ENCODE measurements at regions not wholly inside any gene's neighbourhood (a gene's known extent, or its start where the extent isn't known, plus 50 kb on each side); places are given as distances from the start of the nearest gene placed in this dataset.
"Not testable (repeated sequence)": the region's sequence is repeated elsewhere in the genome, so short reads cannot be mapped to it uniquely, and the experiment has no call there.

- FAIRE-seq = no peak
These were observed 1047.8 kb downstream of the SOCS6 start for GRCh38 chr18:71336576-71337210.

DNA sequence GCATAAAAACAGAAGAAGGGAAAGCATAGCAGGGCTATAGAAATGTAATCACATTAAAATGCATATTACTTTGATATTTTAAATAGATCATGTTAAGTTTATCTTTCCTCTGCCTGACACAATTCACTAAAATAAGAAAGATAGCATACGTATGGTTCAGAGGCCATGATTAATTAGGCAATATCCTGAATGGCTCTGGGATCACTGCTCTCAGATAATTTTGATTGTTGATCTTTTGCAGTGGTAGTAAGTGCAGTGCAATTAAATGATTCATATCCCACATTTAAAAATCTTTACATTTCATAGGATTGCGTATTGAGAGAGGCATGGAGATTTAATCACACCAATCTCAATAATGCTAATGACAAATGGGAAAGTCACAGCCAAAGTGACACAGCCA, 1040.7 kb downstream of the SOCS6 start:
- no peak for FAIRE-seq

DNA sequence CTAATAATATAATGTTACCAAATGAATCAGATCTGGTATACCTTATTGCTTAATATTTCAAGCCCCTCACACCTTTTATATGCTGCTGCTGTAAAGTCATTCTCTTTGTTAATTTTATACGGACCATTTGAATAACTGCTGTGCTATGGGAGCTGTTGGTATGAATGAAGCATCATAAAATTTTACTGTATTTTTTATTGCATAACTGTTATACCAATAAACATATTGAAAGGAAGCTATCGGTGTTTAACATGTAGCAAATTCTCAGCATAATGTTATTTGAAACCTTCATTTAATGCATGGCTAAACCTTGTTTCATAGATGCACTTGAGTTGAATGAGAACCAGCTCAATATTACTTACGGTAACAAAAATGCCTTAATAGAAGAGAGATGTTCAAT, 1040.3 kb downstream of the SOCS6 start:
- FAIRE-seq = no peak

DNA sequence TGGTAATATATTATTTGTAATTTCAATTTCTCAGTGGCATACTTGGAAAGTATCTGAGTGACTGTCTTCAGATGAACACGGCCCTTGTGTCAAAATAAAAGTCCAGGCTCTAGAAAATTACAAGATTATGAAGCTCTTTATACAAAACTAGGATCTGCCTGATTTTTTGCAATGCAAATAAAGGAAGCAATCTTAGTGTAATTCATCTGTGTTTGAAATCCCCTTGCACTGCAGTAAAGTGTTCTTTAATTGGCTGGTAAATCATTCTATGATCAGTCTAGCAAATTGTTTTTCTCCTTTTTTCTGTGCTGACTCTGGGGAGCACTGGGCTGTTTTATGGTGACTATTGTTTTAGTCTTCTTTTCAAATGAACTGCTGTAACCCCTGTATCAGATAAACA, 1039.0 kb downstream of the SOCS6 start:
- no peak for FAIRE-seq

DNA sequence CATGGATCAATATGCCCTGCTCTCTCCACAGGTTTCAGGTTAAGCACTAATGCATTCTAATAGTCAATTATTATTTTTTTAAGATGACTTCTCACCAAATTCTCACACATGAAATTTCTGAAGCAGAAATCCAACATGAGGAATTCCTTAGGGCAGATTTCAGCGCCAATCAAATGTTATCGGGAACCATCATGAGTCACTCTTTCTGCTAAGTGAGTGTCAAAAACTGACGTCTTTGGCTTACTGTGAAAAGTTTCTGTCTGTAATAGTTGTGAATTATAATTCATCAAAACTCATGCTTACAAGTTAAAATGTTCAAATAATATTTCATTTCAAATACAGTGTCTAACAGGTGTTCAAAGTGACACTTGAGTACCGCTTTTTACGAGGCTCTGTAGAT, 1038.6 kb downstream of the SOCS6 start:
- FAIRE-seq = no peak

DNA sequence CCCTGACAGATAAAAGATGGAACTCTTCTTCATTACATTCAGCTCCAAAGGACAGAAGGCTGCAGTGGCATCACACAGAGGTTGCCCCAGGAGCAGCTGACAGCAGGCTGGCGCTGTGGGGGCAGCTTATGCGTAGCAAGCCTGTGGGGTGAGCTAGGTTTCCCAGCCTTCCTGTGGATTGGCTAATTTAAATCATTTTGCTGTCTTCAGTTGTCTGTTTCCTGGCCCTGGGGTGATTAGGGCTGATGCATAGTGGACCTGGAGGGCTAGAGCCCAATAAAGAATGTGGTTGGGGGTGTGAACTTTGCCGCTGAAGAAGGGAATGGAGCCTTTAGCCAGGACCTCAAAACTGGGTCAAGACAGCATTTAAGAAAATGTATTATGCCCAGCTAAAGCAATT, 1038.0 kb downstream of the SOCS6 start:
- no peak for FAIRE-seq

DNA sequence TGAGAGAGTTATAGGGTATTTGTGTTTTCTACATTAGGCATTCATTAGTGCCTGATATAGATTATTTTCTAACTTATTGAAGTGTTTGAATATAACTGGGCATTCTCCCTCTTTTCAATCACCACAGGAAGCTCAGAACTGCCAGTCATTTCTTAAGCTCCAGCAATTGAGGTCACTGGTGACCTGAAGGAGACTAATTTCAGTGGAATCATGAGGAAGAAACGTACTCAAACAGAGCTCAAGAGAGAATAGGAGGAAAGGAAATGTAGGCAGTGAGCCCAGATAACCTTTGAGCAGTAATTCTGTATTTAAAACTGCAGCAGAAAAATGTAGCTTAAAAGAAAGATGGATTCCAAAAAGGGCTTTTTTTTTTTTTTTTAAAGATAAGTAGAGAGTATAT, 1035.5 kb downstream of the SOCS6 start:
- no peak for FAIRE-seq

- no peak for FAIRE-seq
These were observed 1033.4 kb downstream of the SOCS6 start for GRCh38 chr18:71322201-71322600.

GRCh38 chr18:71321319-71321718, 1032.5 kb downstream of the SOCS6 start:
- no peak for FAIRE-seq

- no peak for FAIRE-seq
These were observed 1016.0 kb downstream of the SOCS6 start for GRCh38 chr18:71304856-71305255.

GRCh38 chr18:71303743-71304142, 1014.9 kb downstream of the SOCS6 start:
- FAIRE-seq = not testable (repeated sequence)

- no peak for FAIRE-seq
These were observed 1012.8 kb downstream of the SOCS6 start for GRCh38 chr18:71301596-71301995.

DNA sequence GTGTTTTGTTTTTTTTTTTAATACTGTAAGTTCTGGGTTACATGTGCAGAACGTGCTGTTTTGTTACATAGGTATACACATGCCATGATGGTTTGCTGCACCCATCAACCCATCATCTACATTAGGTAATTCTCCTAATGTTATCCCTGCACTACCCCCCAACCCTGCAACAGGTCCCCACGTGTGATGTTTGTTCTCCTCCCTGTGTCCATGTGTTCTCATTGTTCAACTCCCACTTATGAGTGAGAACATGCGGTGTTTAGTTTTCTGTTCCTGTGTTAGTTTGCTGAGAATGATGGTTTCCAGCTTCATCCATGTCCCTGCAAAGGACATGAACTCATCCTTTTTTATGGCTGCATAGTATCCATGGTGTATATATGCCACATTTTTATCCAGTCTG, 1005.4 kb downstream of the SOCS6 start:
- not testable (repeated sequence) for FAIRE-seq

DNA sequence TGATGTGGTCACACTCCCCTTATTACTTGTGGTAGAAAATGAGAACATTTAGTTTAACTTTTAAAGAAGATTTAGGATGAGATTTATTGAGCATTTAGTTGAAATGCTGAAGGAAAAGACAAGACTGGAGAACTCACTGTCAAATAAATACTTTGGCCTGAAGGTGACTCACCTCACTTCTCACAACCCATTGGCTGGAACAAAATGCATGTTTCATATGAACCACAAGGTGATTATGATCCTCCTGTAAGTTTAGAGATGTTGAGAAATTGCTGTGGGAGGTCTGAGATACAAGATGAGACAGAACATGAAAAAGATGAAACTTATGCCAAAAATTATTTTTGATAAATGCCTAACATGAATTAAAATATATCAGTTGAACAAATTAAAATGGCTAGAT, 1004.5 kb downstream of the SOCS6 start:
- no peak for FAIRE-seq

DNA sequence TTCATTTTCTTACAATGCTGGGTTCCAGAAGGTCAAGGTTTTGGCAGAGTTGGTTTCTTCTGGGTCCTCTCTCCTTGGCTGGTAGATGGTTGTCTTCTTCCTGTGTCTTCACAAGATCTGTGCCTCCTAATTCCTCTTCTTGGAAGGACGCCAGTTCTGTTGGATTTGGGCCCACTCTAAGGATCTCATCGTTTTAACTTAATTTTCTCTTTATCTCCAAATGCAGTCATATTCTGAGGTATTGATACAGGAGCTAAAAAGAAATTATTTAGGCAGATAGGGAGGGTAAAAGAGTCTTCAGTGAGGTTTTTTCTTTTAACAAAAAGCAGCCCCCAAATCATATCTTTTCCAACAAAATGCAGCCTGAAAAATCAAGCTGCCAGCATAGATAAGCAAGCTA, 998.4 kb downstream of the SOCS6 start:
- FAIRE-seq = no peak

DNA sequence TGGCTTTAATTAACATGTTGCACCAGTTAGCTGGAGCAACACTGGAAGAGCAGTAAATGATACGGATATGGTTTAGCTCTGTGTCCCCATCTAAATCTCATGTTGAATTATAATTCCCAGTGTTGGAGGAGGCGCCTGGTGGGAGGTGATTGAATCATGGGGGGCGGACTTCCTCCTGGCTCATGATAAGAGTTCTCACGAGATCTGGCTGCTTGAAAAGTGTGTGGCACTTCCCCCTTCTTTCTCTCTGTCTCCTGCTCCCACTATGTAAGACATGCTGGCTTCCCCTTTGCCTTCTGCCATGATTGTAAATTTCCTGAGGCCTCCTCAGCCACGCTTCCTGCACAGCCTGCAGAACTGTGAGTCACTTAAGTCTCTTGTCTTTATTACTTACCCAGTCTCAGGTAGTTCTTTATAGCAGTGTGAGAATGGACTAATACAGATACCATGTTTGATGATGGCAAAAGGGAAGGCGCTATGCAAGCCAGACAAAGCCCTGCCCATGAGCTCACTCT, 963.6 kb downstream of the SOCS6 start:
- no peak for FAIRE-seq

DNA sequence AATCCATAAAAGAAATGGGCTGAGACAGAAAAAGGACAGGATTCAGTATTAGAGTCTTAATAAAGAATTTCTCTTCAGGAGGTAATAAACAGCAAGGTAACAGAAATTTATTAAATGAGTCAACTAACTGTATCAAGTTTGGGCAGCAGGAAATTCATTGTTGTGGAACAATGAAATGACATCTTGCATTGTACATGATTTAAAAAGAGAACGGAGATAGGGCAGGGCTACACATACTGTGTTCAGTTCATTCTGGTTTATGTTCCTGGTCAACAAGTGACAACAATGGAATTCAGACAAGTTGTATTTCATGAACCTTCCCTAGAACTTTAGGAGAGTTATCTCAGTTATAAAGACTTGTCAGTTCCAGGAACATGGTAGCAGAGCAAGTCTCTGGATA, 961.3 kb downstream of the SOCS6 start:
- no peak for FAIRE-seq

DNA sequence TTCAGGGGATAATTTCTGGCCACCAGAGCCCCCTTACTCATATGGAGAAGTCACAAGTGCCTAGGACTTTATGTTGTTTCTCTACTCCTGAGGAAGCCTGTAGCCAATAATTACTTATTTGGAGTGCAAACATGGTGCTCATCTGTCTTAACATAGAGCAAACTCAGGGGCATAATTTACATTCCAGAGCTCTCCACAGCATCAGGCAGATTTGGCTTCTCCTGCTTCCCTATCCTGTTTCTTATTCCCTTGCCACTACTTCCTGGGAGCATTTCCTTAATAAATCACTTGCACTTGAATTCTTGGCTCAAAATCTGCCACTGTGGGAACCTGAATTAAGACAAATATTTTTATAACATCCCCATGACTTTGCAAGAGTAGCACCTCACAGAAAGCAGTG, 960.9 kb downstream of the SOCS6 start:
- no peak for FAIRE-seq

DNA sequence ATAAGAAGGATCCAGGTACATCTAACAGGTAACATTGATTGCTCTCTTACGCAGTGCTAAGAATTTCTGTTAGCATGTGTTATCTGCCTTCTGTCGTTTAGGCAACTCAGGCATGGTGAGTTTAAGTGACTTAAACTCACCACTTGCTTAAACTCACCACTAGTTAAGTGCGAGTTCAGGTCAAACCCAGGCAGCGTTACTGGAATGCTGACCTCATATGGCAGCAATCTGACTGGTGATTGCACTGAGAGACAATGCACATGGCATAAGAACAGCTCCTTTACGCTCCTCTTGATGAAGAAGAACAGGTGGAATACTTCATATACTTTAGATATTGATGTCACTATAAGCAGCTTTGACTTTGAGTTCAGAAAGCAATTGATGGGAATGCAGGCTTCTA, 954.1 kb downstream of the SOCS6 start:
- no peak for FAIRE-seq

- FAIRE-seq = no peak
These were observed 950.3 kb downstream of the SOCS6 start for GRCh38 chr18:71238974-71239624.

DNA sequence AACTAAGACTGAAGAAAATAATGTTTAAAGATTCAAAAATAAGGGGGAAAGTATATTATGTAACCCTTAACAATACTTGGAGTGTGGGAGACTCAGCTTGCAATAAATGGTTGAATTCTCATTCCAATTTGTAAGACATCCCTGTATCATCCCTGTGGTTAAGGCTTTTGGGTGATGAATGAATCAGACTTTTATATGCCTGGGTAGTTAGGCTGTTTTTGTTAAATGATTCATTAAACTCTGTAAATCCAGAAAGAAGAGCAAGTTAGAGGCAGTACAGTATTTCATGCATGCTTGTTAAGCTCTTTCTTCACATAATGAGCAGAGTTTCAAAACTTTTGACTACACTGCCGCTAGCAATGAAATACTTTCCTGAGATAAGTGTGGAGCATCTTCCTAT, 948.8 kb downstream of the SOCS6 start:
- no peak for FAIRE-seq

- no peak for FAIRE-seq
These were observed 944.3 kb downstream of the SOCS6 start for GRCh38 chr18:71233177-71233576.

DNA sequence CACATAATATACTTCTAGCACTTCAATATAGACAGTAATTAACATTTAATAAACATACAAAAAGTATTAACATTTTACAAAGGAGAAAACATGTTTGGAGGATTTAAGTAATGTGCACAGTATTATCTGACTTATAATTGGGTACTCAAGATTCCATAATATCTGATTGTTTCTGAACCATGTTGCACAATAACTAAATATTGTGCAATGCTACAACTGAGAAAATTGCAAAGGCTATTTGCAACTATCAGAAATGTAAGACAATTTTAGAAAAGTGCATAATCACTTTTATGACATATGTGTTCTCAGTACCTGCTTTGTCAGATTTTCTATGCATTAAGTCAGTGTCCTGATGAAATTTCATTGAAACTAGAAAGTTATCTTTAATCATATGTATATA, 934.6 kb downstream of the SOCS6 start:
- FAIRE-seq = no peak

GRCh38 chr18:71221405-71221804, 932.6 kb downstream of the SOCS6 start:
- no peak for FAIRE-seq

GRCh38 chr18:71212739-71213138, 923.9 kb downstream of the SOCS6 start:
- not testable (repeated sequence) for FAIRE-seq
